ENCODE measurements at regions not wholly inside any gene's neighbourhood (a gene's known extent, or its start where the extent isn't known, plus 50 kb on each side); places are given as distances from the start of the nearest gene placed in this dataset.
"Not testable (repeated sequence)": the region's sequence is repeated elsewhere in the genome, so short reads cannot be mapped to it uniquely, and the experiment has no call there.

DNA sequence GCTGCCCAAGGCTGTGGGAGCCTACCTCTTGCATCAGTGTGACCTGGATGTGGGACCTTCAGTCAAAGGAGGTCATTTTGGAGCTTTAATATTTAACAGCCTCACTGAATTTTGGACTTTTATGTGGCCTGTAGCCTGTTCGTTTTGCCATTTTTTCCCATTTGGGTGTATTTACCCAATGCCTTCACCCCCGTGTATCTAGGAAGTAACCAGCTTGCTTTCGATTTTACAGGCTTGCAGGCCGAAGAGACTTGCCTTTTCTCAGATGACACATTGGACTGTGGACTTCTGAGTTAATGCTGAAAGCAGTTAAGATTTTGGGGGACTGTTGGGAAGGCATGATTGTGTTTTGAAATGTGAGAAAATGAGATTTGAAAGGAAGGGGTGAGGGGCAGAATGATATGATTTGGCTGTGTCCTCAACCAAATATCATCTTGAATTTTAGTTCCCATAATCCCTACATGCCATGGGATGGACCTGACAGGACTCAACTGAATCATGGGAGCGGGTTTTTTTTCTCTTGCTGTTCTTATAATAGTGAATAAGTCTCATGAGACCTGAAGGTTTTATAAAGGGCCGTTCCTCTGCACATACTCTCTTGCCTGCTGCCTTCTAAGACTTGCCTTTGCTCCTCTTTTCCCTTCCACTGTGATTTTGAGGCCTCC is 324.6 kb downstream of the UBE2NL start:
- not testable (repeated sequence) for H3K27ac ChIP-seq

DNA sequence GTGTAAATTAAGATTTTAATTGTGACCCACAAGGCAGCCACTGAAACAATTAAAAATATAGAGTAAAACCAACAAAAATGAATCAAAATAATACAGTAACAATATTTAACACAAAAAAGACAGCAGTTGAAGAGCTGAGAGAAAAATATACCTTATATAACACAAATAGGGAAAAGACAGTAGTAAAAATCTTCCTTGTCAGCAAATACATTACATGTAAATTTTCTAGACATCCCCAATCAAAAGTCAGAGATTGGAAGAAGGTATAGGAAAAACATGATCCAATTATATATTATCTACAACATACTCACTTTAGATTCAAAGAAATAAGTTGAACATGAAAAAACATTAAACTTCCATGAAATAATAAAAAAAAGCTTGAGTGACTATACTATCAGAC is 330.8 kb downstream of the UBE2NL start:
- H3K27ac ChIP-seq, result no peak overlapping the region
- TF ChIP-seq, protein P1, sequence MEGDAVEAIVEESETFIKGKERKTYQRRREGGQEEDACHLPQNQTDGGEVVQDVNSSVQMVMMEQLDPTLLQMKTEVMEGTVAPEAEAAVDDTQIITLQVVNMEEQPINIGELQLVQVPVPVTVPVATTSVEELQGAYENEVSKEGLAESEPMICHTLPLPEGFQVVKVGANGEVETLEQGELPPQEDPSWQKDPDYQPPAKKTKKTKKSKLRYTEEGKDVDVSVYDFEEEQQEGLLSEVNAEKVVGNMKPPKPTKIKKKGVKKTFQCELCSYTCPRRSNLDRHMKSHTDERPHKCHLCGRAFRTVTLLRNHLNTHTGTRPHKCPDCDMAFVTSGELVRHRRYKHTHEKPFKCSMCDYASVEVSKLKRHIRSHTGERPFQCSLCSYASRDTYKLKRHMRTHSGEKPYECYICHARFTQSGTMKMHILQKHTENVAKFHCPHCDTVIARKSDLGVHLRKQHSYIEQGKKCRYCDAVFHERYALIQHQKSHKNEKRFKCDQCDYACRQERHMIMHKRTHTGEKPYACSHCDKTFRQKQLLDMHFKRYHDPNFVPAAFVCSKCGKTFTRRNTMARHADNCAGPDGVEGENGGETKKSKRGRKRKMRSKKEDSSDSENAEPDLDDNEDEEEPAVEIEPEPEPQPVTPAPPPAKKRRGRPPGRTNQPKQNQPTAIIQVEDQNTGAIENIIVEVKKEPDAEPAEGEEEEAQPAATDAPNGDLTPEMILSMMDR (IDR thresholded peaks at IDR 0.05), result no peak
- TF ChIP-seq ZFX (IDR thresholded peaks at IDR 0.05; ENCODE audit: borderline replicate concordance), result no peak

DNA sequence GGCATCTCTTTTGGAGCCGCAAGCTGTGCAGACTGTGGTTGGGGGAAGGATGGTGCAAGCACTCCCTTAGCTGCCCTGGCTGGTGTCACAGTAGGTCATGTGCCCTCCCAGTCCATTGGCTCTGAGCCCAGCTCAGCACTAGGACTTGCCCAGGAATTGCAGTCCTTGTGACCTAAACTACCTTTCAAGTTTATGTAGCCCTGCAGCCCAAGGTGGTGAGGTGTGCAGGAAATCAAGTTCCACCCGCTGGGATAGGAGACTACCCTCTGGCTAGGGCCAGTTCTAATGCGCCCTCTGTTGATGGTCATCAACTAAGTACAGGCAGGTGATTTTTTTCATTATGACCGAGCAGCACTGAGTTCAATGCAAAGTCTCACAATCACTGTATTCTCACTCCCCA is 335.2 kb downstream of the UBE2NL start:
- TF ChIP-seq, protein P1 (IDR thresholded peaks at IDR 0.05), result peak; percentile 30
- TF ChIP-seq ZFX (IDR thresholded peaks at IDR 0.05; ENCODE audit: borderline replicate concordance), result no peak
- no peak overlapping the region for H3K27ac ChIP-seq

GRCh38 chrX:144231116-144231785 is 347.4 kb downstream of the UBE2NL start:
- H3K27ac ChIP-seq, result not testable (repeated sequence)

DNA sequence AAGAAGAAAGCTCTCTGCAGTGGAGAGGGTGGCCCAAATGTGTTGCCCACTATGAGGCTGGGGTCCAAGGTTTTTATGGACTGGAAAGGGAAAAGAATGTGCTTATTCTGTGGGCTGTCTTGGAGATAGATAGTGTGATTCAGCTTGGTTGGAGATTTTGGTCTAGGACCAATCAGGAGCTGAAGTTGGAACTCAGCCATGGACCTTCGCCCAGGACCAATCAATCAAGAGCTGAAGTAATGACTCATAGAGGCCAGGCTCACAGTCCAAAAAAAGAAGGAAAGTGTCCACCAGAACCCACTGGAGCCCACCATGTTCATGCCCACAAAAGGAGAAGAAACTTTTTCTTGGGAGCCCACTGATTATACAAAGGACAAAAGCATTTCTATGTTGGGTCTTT is 369.5 kb downstream of the UBE2NL start:
- no peak for TF ChIP-seq ZFX (IDR thresholded peaks at IDR 0.05; ENCODE audit: borderline replicate concordance)
- TF ChIP-seq, protein P1 (IDR thresholded peaks at IDR 0.05), result no peak

DNA sequence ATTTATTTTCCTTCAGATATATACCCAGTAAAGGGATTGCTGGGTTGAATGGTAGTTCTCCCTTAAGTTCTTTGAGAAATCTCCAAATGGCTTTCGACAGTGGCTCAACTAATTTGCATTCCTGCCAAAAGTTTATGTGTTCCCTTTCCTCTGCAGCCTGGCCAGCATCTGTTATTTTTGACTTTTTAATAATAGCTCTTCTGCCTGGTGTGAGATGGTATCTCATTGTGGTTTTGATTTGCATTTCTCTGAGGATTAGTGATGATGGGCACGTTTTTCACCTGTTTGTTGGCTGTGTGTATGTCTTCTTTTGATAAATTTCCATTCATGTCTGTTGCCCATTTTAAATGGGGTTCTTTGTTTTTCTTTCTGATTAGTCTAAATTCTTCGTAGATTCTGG is 375.2 kb downstream of the UBE2NL start:
- TF ChIP-seq, protein P1 (IDR thresholded peaks at IDR 0.05), result no peak
- TF ChIP-seq ZFX (IDR thresholded peaks at IDR 0.05; ENCODE audit: borderline replicate concordance), result no peak
- no peak overlapping the region for H3K27ac ChIP-seq

More for the DNA sequence above, 369.5 kb downstream of the UBE2NL start:
- H3K27ac ChIP-seq, result no peak overlapping the region

DNA sequence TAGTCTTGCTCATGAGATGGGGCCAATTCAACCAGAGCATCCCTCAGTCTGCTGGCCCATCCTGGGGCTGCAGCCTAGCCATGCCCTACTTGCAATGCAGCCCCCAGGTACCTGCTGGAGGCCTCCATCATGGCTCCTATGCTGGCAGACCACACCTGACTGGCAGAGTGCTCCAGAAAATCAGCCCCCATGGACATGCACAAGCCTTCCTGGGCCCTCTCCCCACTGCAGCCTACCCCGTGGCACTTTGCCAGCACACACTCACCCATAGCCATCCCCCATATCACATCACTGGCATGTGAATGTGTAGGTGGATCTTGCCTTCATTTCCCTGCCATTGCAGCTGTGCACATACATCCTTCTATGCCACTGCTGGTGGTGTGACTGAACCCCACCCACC is 381.8 kb downstream of the UBE2NL start:
- no peak for TF ChIP-seq ZFX (IDR thresholded peaks at IDR 0.05; ENCODE audit: borderline replicate concordance)
- TF ChIP-seq, protein P1 (IDR thresholded peaks at IDR 0.05), result no peak

GRCh38 chrX:144275367-144275766 is 391.5 kb downstream of the UBE2NL start:
- no peak for TF ChIP-seq ZFX (IDR thresholded peaks at IDR 0.05; ENCODE audit: borderline replicate concordance)
- TF ChIP-seq, protein P1 (IDR thresholded peaks at IDR 0.05), result no peak
- peak overlapping the region; percentile 53 for H3K27ac ChIP-seq

More for the DNA sequence above, 381.8 kb downstream of the UBE2NL start:
- no peak overlapping the region for H3K27ac ChIP-seq
